ENCODE measurements at regions not wholly inside any gene's neighbourhood (a gene's known extent, or its start where the extent isn't known, plus 50 kb on each side); places are given as distances from the start of the nearest gene placed in this dataset.

DNA sequence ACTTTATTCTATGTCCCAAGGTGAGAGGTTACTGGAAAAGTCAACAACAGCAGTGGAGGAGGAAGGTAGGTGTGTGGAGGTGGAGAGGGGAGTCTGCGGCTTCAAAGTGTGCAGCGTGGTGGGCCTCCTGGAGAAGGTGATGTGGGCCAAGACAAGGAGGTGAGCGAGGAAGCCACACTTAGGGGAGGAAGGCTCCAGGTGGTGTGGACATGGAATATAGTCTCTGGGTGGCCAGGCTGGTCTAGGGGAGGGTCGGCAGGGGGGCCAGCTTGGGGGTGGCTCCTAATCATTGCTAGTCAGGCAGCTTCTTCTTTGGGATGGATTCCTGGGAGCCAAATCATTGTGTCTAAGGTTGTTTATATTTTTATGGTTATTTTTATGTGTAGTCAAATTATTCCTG, 111.5 kb upstream of the CDH4 start:
- DNase-seq (ENCODE audit: low read depth in 2 of 2), result no peak

GRCh38 chr20:61146023-61146422, 106.0 kb upstream of the CDH4 start:
- DNase-seq (ENCODE audit: low read depth in 2 of 2), result no peak

GRCh38 chr20:61149636-61150035, 102.4 kb upstream of the CDH4 start:
- no peak for DNase-seq (ENCODE audit: low read depth in 2 of 2)

DNA sequence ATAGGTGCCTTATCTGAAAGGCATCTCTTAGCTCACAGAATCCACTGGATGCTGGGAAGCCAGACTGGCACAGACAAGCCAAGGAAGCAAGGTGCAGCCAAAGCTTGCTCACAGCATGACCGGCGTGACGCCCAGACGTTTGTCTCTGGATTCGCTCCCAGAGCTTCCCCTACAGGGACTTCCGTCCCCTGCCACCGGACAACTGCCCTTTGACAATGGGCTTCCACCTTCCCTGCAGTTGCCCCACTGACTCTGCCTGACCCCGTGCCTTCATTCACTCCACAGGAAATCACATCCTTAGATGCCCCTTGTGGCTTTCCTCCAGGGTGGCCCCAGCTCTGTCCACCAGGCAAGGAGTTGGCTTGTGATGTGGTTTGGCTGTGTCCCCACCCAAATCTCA, 94.8 kb upstream of the CDH4 start:
- no peak for DNase-seq (ENCODE audit: low read depth in 2 of 2)

DNA sequence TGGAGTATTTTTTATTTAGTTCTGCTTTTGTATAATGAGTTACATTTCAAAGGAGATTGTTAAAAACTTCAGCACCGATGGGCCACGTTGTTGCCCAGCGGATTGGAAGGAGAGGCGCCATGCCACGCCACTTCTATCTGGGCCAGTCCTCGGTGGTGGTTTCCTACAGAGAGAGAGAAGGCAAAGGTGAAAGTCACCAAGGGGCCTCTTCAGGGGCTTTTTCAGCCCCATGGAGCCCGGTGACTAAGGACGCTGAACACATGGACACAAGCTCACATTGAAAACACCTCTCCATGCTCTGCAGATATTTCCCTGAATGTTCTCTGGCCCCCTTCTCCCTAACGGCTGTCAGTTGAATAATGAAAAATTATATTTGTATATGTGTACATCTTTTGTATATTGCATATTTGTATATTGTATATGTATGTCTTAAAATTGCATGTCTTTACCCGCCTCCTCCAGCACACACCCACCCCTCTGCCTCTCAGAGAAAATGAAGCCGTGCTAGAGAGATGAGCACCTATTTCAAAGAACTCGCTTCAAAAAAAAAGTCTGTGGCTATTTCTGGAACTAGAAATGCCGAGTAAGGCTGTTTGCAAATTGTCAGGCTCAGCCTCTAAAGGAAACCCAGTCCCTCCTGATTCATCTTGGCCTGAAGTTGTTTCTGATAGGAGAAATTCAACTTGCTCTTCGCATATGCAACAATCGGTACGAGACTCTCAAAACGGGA, 91.9 kb upstream of the CDH4 start:
- no peak for DNase-seq (ENCODE audit: low read depth in 2 of 2)

DNA sequence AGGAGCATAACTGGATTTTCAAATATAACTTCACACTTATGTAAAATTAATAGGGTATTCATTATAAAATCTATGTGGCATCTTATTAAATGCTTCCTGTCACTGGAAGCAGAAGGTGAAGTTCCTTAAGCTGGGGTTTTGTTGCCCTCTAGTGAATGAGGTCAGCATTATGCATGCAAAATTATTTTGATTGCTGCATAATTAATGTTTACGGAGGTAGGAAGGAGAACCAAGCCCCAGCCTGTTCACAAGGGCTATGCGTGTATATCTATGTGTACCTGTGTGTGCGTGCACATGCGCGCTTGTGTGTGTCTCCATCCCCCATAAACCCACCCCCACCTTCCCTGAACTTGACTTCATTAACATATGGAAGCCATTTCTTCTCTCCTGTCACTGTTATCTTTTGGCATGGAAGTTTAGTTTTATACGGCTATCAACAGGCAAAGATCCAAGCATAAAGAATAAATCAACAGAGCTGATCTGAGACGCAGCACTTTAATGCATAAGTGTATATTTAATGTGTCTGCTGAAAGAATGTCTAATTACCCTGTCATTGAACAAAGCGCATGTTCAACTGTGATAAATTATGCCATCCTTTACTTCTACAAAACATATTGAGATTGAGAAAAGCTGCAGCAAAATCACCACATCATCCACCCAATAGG, 90.2 kb upstream of the CDH4 start:
- DNase-seq (ENCODE audit: low read depth in 2 of 2), result no peak

DNA sequence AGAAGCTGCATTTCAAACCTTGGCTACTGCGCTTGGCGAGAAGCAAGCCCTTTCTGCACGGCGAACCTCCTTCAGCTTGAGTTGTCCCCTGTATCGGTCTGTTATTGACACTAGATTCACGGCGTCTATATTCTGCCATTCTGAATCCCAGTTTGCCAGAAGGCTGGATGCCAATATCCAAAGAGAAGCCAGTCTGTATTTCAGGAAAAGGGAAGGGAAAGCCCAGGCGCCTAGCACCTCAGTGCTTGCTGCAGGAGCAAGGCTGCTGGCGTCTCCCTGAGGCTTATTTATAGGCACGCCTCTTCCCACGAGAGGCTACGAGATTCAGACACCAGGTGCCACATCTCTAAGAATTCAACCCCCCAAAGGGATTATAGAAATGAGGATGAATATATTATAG, 89.6 kb upstream of the CDH4 start:
- no peak for DNase-seq (ENCODE audit: low read depth in 2 of 2)

- DNase-seq (ENCODE audit: low read depth in 2 of 2), result no peak
Measured at GRCh38 chr20:61163031-61163430, 89.0 kb upstream of the CDH4 start.

GRCh38 chr20:61166324-61166723, 85.7 kb upstream of the CDH4 start:
- no peak for DNase-seq (ENCODE audit: low read depth in 2 of 2)

DNA sequence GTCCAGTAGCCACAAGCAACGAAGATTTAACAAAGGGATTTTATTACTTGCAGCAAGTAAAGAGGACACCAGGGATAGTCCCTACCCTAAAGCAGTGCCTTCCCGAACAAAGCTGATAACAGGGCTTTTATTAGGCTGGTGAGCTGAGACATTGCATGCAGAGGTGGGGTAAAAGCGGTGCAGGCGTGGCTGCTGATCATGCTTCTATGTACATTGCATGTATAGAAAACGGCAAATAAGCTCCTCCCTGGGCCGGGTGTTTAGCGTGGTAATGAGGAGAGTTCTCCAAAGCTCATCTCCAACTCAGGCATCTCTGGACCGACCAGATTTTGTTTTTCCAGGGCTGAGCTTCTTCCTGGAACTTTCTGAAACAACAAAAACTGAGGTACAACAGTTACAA, 83.5 kb upstream of the CDH4 start:
- DNase-seq (ENCODE audit: low read depth in 2 of 2), result no peak

- no peak for DNase-seq (ENCODE audit: low read depth in 2 of 2)
Measured at GRCh38 chr20:61169874-61170273, 82.2 kb upstream of the CDH4 start.

DNA sequence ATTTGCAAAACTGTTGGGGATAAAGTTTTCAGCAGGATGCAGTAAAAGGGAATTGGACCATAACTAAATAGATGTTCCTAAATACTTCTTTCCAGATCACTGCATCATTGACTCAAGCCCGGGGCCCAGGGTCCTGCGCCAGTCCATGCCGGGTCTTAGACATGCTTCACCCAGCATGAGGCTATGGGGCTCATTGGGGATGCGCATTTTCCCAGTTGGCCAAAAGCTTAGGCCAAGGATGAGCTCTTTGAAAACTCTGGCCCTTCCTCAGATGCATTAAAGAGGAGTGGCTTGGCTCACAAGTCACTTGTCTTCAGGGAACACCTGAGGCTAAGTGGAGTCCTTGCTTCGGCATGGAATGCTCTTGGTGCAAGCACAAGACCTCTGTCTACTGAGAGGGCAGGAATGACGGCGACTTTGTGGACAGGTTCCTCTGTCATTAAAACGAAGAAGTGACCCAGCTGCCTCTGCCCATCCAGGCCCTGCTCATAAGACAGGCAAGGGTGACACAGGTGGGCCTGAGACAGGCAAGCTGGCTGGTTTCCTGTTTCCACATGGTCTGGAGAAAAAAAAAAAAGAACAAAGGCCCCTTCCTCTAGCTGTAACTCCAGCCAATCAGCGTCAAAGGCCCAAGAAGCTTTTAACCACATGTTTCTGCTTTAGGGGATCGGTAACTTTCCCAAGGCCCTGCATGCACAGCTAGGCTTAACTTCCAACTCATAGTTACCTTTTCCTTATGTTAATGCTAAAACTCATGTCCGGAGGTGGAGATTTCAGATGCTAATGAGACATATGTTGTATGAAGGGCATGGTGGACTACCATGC, 81.4 kb upstream of the CDH4 start:
- DNase-seq (ENCODE audit: low read depth in 2 of 2), result no peak

GRCh38 chr20:61173267-61173666, 78.8 kb upstream of the CDH4 start:
- DNase-seq (ENCODE audit: low read depth in 2 of 2), result no peak

- no peak for DNase-seq (ENCODE audit: low read depth in 2 of 2)
Measured at GRCh38 chr20:61173961-61174725, 77.9 kb upstream of the CDH4 start.

DNA sequence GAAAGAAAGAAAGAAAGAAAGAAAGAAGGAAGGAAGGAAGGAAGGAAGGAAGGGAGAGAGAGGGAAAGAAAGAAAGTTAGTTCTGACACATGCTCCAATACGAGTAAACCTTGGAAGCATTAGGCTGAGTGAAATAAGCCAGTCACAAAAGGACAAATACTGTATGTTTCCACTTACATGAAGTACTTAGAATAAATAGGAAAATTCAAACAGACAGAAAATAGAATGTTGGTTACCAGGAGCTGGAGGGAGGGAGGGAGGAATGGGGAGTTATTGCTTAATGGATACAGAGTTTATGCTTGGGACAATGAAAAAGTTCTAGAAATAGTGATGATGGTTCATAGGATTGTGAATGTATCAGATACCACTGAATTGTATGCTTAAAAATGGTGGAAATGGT, 75.2 kb upstream of the CDH4 start:
- DNase-seq (ENCODE audit: low read depth in 2 of 2), result no peak

GRCh38 chr20:61178551-61179071, 73.5 kb upstream of the CDH4 start:
- no peak for DNase-seq (ENCODE audit: low read depth in 2 of 2)

GRCh38 chr20:61184194-61184593, 67.9 kb upstream of the CDH4 start:
- DNase-seq (ENCODE audit: low read depth in 2 of 2), result no peak

DNA sequence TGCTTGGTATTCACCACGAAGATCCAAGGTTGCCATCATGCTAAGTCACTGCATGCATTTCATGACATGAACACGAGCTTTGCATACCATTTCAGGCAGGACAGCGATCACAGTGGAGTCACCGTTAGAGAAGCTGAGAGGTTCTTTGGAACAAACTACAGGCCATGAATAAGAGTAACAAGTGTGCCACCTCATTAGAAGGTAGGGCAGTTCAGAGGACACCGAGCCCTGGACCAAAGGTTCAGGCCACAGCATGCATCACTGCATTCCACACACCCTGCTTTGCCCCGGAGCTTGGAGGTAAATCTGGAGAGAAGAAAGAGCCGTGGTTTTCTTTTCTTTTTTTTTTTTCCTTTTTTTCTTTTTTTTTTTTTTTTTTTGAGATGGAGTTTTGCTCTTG, 66.9 kb upstream of the CDH4 start:
- DNase-seq (ENCODE audit: low read depth in 2 of 2), result no peak

DNA sequence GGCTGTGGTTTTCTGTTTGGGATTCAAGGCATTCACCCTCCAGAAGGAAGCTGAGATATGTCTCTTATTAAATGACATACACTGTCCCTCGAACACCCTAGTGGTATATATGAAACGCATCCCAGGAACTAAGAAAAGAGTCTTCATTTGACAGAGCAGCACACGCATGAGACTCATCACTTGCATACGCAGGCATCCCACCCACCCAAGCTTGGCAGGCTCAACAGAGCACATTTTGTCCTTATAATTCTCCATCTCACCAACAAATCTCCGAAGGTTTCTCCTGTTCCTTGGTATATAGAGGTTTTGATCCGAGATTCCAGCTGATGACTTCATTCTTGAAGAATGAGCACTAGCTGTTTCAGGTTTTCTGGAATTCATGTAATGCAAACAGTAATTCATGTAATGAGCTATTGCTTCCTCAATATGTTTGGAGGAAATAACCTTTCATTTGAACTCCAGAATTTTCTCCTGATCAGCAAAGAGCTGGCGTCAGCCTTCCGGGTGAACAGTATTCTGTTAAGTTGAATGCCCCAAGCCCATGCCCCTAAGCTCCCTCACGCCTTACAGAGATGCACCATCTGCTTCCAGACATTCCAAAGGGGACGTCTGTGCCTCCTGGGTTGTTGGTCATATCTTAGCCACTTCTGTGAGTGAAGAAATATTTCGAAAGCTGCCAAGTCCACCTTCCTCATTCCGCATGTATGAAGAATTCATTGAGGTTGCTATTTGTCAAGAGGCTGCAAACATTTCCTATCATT, 66.0 kb upstream of the CDH4 start:
- DNase-seq (ENCODE audit: low read depth in 2 of 2), result no peak

DNA sequence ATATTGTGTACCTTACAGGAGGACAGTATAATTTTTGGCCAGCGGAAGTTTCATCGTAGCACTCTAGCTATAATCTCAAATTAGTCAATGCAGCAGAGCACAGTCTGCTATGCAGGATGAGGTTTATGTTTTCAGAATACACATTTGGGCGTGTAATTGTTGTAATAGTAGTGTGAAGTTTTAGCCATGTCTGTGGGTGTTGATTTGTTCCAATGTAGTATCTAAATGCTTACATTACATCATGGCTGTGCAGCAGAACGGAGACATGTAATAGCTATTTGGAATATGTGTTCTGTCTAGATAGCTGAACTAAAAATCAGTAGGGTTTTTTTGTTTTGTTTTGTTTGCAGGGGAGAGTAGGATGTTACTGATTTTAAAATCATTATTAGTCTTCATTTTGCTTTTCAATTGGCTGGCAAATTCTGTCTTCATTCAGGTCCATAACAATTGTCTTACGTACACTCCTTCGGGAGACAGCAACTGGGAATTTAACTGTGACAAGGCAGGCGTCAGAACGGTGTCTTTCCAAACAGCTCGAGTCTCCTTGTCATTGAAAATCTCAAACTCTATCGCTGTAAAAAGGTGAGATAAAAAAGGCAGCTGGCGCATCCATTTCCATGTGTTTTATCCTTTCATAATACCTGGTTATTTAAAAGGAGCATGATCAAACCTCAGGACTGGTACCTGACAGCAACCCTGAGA, 65.1 kb upstream of the CDH4 start:
- DNase-seq (ENCODE audit: low read depth in 2 of 2), result no peak

All from stimulated activated CD4-positive, alpha-beta T cell treated with anti-CD3 and anti-CD28 coated beads, Interleukin-4, amount 100 ng/mL, for 48 hours (primary cell).